GM21526 (cell line): ENCODE measurements at regions not wholly inside any gene's neighbourhood (a gene's known extent, or its start where the extent isn't known, plus 50 kb on each side); places are given as distances from the start of the nearest gene placed in this dataset.
"Not testable (repeated sequence)": the region's sequence is repeated elsewhere in the genome, so short reads cannot be mapped to it uniquely, and the experiment has no call there.

ENCODE experiments used
- ATAC-seq: cut with Tn5 transposase; IDR thresholded peaks from one replicate; pipeline ENCODE4 v1.9.1; 2021; ENCODE audit warnings: moderate library complexity; ENCODE audit not compliant: unreplicated experiment, low FRiP score

GRCh38 chr1:199784138-199784895, 243.2 kb upstream of the NR5A2 start:
- no peak for ATAC-seq

GRCh38 chr1:199786695-199787094, 240.8 kb upstream of the NR5A2 start:
- no peak for ATAC-seq

GRCh38 chr1:199789141-199789540, 238.4 kb upstream of the NR5A2 start:
- no peak for ATAC-seq

GRCh38 chr1:199791495-199791894, 236.0 kb upstream of the NR5A2 start:
- no peak for ATAC-seq

- no peak for ATAC-seq
Observed at GRCh38 chr1:199792874-199793273, 234.6 kb upstream of the NR5A2 start.

- ATAC-seq: no peak
Observed at GRCh38 chr1:199794105-199794863, 233.2 kb upstream of the NR5A2 start.

- ATAC-seq: no peak
Observed at GRCh38 chr1:199799116-199799515, 228.4 kb upstream of the NR5A2 start.

- ATAC-seq: no peak
Observed at GRCh38 chr1:199804526-199804925, 223.0 kb upstream of the NR5A2 start.

- ATAC-seq: no peak
Observed at GRCh38 chr1:199808110-199808870, 219.2 kb upstream of the NR5A2 start.

GRCh38 chr1:199809311-199809710, 218.2 kb upstream of the NR5A2 start:
- ATAC-seq: no peak

GRCh38 chr1:199811163-199811562, 216.3 kb upstream of the NR5A2 start:
- no peak for ATAC-seq

GRCh38 chr1:199813198-199813597, 214.3 kb upstream of the NR5A2 start:
- no peak for ATAC-seq

- no peak for ATAC-seq
Observed at GRCh38 chr1:199815947-199816346, 211.6 kb upstream of the NR5A2 start.

- no peak for ATAC-seq
Observed at GRCh38 chr1:199817266-199817665, 210.2 kb upstream of the NR5A2 start.

- no peak for ATAC-seq
Observed at GRCh38 chr1:199821029-199821779, 206.3 kb upstream of the NR5A2 start.

GRCh38 chr1:199832451-199832850, 195.1 kb upstream of the NR5A2 start:
- ATAC-seq: no peak

GRCh38 chr1:199834711-199835110, 192.8 kb upstream of the NR5A2 start:
- no peak for ATAC-seq

GRCh38 chr1:199836430-199836829, 191.1 kb upstream of the NR5A2 start:
- ATAC-seq: no peak

GRCh38 chr1:199837321-199837720, 190.2 kb upstream of the NR5A2 start:
- ATAC-seq: no peak

GRCh38 chr1:199839608-199840007, 187.9 kb upstream of the NR5A2 start:
- ATAC-seq: not testable (repeated sequence)
